Hindlimb muscle (tissue), 1 donor: ENCODE measurements at regions not wholly inside any gene's neighbourhood (a gene's known extent, or its start where the extent isn't known, plus 50 kb on each side); places are given as distances from the start of the nearest gene placed in this dataset.

Experiments used
- DNase-seq: peaks from one replicate; pipeline ENCODE4 v3.0.0-alpha.2; 2013

- no peak for DNase-seq
Measured at GRCh38 chrX:134173541-134174272, 63.3 kb upstream of the CCDC160 start.

DNA sequence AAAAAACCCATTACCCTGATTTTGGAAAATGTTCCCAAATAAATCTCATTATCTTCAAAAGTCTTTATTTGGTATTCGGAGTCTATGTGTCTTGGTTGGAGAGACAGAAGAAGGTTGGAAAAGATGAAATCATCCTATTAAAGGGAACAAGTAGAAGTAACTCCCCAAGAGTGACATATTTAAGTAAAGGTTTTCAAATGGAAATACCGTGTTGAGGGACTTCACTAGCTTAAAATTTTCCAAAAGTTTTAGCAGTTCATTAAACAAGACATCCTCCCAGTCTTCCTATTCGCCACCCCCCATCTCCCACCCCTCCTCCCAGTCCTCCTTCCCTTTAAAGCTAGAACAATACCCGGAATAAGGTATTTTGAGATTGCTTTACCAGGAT lies 62.7 kb upstream of the CCDC160 start:
- no peak for DNase-seq

DNA sequence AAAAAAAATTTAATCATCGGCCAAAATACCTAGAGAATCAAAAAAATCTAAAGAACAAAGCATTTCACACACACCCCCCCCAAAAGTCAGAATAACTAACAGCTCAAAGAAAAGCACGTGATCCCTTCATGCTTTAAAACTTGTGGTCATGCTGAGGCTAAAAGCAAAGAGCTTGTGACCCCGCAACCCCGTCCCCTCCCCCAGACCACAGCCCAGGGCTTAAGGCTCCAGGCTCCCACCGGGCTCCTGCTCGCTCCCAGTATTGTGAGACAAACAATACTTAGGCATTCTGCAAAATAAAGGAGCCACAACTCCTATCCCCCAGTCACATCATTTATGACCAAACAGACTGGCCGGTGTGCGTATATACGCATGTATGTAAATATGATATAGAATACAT lies 62.1 kb upstream of the CCDC160 start:
- no peak for DNase-seq

GRCh38 chrX:134177527-134177926 lies 59.5 kb upstream of the CCDC160 start:
- no peak for DNase-seq

DNA sequence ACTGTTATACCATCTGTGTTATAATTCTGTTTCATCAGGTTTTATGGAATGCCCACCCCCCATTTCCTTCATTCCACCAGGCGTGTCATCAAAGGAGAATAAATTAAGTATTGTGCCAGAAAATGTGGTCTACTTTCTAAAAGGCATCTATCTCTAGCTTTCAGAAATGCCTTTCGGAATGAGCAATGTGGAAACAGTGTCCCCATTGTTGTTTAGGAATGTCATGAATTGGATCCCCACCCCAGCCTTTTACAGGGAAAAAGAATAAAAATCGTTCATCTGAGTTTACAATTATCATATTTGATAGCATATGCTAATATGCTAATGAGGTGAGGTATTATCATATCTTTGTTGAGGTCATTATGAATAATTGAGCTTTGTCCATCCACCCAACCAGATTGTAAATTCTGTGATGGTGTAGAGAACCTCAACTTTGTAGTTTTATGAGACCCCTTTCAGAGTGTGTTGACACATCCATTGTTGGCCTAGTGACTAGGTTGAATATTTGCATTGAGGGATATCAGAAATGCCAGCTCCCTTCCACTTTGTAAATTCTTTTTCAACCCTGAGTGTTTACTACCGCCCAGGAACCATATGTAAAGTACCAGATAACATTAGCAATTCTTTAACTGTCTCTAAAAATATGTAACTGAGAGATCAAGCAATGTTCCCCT lies 56.2 kb upstream of the CCDC160 start:
- DNase-seq, result no peak

DNA sequence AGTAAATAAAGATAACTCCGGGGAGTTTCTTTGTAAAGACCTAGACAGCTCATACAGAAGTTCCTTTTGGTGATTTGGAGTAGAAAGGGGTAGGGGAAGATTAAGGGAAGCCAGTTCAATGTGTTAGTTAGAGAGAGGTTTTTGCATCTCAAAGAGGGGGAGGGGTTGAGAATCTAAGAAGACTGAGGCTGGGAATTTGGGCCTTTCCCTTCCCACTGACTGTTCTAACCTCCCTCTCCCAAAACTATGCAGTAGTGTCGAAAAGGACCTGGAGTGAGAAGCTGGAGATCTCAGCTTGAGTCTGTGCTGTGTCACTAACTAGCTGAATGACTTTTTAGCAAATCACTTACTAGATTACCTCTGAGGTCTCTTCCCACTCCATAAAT lies 55.7 kb upstream of the CCDC160 start:
- DNase-seq, result no peak

- no peak for DNase-seq
Measured at GRCh38 chrX:134183665-134184064, 53.3 kb upstream of the CCDC160 start.

DNA sequence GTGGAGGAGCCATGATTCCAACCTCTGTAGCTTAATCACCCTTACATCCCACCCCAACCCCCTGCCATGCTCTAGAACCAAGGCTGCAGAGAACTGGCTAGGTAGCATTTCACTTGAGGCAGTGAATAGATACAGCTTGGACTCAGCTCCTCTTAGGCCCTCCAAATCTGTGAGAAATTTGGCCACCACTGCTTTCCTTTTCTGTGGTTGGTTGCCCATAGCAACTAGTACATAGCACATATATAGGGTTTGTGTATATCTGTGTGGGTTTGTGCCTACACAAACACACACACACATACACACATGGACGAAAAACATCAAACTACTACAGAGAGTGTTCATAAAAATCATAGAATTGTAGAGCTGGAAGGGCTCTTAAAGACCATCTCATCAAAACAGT lies 52.0 kb upstream of the CCDC160 start:
- DNase-seq, result no peak

GRCh38 chrX:134186362-134187121 lies 50.4 kb upstream of the CCDC160 start:
- DNase-seq, result no peak
